SK-N-MC (cell line): ENCODE measurements at regions not wholly inside any gene's neighbourhood (a gene's known extent, or its start where the extent isn't known, plus 50 kb on each side); places are given as distances from the start of the nearest gene placed in this dataset.

Source experiments
- EZH2 ChIP-seq: fragments of 200-600 bp; sonication (generic); IDR thresholded peaks from one replicate; pipeline ENCODE4 v1.6.1; 2017; ENCODE audit warnings: antibody characterized with exemption
- POLR2AphosphoS5 ChIP-seq: IDR thresholded peaks from 2 replicates; pipeline ENCODE4 v1.6.1; 2012; ENCODE audit warnings: mild to moderate bottlenecking, low read depth, low read length, borderline replicate concordance

GRCh38 chr15:35818846-35819245 lies 272.9 kb upstream of the DPH6 start:
- no peak for TF ChIP-seq POLR2AphosphoS5
- no peak for TF ChIP-seq EZH2
